C4-2B (cell line): ENCODE measurements at regions not wholly inside any gene's neighbourhood (a gene's known extent, or its start where the extent isn't known, plus 50 kb on each side); places are given as distances from the start of the nearest gene placed in this dataset.

Experiments
- CTCF ChIP-seq: fragments of 450-650 bp; conservative IDR thresholded peaks from 2 replicates; pipeline ENCODE4 v1.5.1; 2017; ENCODE audit warnings: mild to moderate bottlenecking
- ZFX ChIP-seq: fragments of 450-650 bp; IDR thresholded peaks from 2 replicates; pipeline ENCODE4 v1.6.1; 2017

GRCh38 chr13:88303605-88304004, 632.4 kb downstream of the SLITRK5 start:
- TF ChIP-seq CTCF (no peak), ZFX (no peak)
